ENCODE measurements at regions not wholly inside any gene's neighbourhood (a gene's known extent, or its start where the extent isn't known, plus 50 kb on each side); places are given as distances from the start of the nearest gene placed in this dataset.
"Not testable (repeated sequence)": the region's sequence is repeated elsewhere in the genome, so short reads cannot be mapped to it uniquely, and the experiment has no call there.

- no peak for DNase-seq (ENCODE audit: low spot score)
Measured at GRCh38 chr12:127145241-127145928, 1121.6 kb upstream of the TMEM132C start.

GRCh38 chr12:127145929-127146789 lies 1120.8 kb upstream of the TMEM132C start:
- peak; percentile 42 for DNase-seq (ENCODE audit: low spot score)

GRCh38 chr12:127146991-127147718 lies 1119.8 kb upstream of the TMEM132C start:
- DNase-seq (ENCODE audit: low spot score) = no peak

GRCh38 chr12:127147724-127148123 lies 1119.2 kb upstream of the TMEM132C start:
- DNase-seq (ENCODE audit: low spot score) = no peak

- DNase-seq (ENCODE audit: low spot score) = no peak
Measured at GRCh38 chr12:127148318-127148717, 1118.7 kb upstream of the TMEM132C start.

- no peak for DNase-seq (ENCODE audit: low spot score)
Measured at GRCh38 chr12:127149226-127149964, 1117.6 kb upstream of the TMEM132C start.

- DNase-seq (ENCODE audit: low spot score) = peak; percentile 38
Measured at GRCh38 chr12:127150028-127150427, 1116.9 kb upstream of the TMEM132C start.

GRCh38 chr12:127150479-127150878 lies 1116.5 kb upstream of the TMEM132C start:
- DNase-seq (ENCODE audit: low spot score) = no peak

GRCh38 chr12:127150956-127151355 lies 1116.0 kb upstream of the TMEM132C start:
- no peak for DNase-seq (ENCODE audit: low spot score)

- no peak for DNase-seq (ENCODE audit: low spot score)
Measured at GRCh38 chr12:127153996-127154395, 1113.0 kb upstream of the TMEM132C start.

GRCh38 chr12:127154830-127155229 lies 1112.1 kb upstream of the TMEM132C start:
- DNase-seq (ENCODE audit: low spot score) = not testable (repeated sequence)

- not testable (repeated sequence) for DNase-seq (ENCODE audit: low spot score)
Measured at GRCh38 chr12:127155935-127156619, 1110.9 kb upstream of the TMEM132C start.

- DNase-seq (ENCODE audit: low spot score) = not testable (repeated sequence)
Measured at GRCh38 chr12:127157501-127158366, 1109.2 kb upstream of the TMEM132C start.

GRCh38 chr12:127158385-127159061 lies 1108.4 kb upstream of the TMEM132C start:
- no peak for DNase-seq (ENCODE audit: low spot score)

- DNase-seq (ENCODE audit: low spot score) = no peak
Measured at GRCh38 chr12:127161466-127161865, 1105.5 kb upstream of the TMEM132C start.

GRCh38 chr12:127162307-127162706 lies 1104.7 kb upstream of the TMEM132C start:
- DNase-seq (ENCODE audit: low spot score) = peak; percentile 52

GRCh38 chr12:127162902-127163301 lies 1104.1 kb upstream of the TMEM132C start:
- DNase-seq (ENCODE audit: low spot score) = no peak

- peak; percentile 78 for DNase-seq (ENCODE audit: low spot score)
Measured at GRCh38 chr12:127165567-127166392, 1101.2 kb upstream of the TMEM132C start.

All from pons (tissue), 1 donor.